GM21529 (cell line): ENCODE measurements at regions not wholly inside any gene's neighbourhood (a gene's known extent, or its start where the extent isn't known, plus 50 kb on each side); places are given as distances from the start of the nearest gene placed in this dataset.

Source experiments
- ATAC-seq: cut with Tn5 transposase; IDR thresholded peaks from one replicate; pipeline ENCODE4 v1.9.1; 2021; ENCODE audit not compliant: unreplicated experiment

GRCh38 chr4:123496421-123496820, 99.8 kb downstream of the SPRY1 start:
- no peak for ATAC-seq

GRCh38 chr4:123497340-123497739, 100.7 kb downstream of the SPRY1 start:
- ATAC-seq = no peak

GRCh38 chr4:123501733-123502132, 105.1 kb downstream of the SPRY1 start:
- no peak for ATAC-seq

GRCh38 chr4:123503698-123504363, 107.2 kb downstream of the SPRY1 start:
- no peak for ATAC-seq

- no peak for ATAC-seq
Measured at GRCh38 chr4:123505095-123506010, 108.8 kb downstream of the SPRY1 start.

- no peak for ATAC-seq
Measured at GRCh38 chr4:123506011-123506695, 109.6 kb downstream of the SPRY1 start.

GRCh38 chr4:123507376-123507775, 110.8 kb downstream of the SPRY1 start:
- no peak for ATAC-seq

GRCh38 chr4:123510221-123510620, 113.6 kb downstream of the SPRY1 start:
- ATAC-seq = no peak

GRCh38 chr4:123510659-123511058, 114.1 kb downstream of the SPRY1 start:
- no peak for ATAC-seq

GRCh38 chr4:123516576-123516975, 120.0 kb downstream of the SPRY1 start:
- ATAC-seq = no peak

- ATAC-seq = no peak
Measured at GRCh38 chr4:123517176-123517575, 120.6 kb downstream of the SPRY1 start.

- ATAC-seq = no peak
Measured at GRCh38 chr4:123517971-123518370, 121.4 kb downstream of the SPRY1 start.

GRCh38 chr4:123520325-123520724, 123.7 kb downstream of the SPRY1 start:
- ATAC-seq = no peak

- no peak for ATAC-seq
Measured at GRCh38 chr4:123522081-123522480, 125.5 kb downstream of the SPRY1 start.

GRCh38 chr4:123522646-123523045, 126.1 kb downstream of the SPRY1 start:
- ATAC-seq = no peak

- no peak for ATAC-seq
Measured at GRCh38 chr4:123524958-123525628, 128.5 kb downstream of the SPRY1 start.

GRCh38 chr4:123526511-123526910, 129.9 kb downstream of the SPRY1 start:
- no peak for ATAC-seq

GRCh38 chr4:123528501-123529277, 132.1 kb downstream of the SPRY1 start:
- no peak for ATAC-seq

GRCh38 chr4:123529278-123529568, 132.6 kb downstream of the SPRY1 start:
- no peak for ATAC-seq

- ATAC-seq = no peak
Measured at GRCh38 chr4:123530357-123530756, 133.8 kb downstream of the SPRY1 start.
